Stimulated activated naive CD8-positive, alpha-beta T cell treated with anti-CD3 and anti-CD28 coated beads, Interleukin-15, amount 100 ng/mL, for 72 hours (primary cell): ENCODE measurements at regions not wholly inside any gene's neighbourhood (a gene's known extent, or its start where the extent isn't known, plus 50 kb on each side); places are given as distances from the start of the nearest gene placed in this dataset.
"Not testable (repeated sequence)": the region's sequence is repeated elsewhere in the genome, so short reads cannot be mapped to it uniquely, and the experiment has no call there.

Experiments
- ATAC-seq: fragments of 150-1000 bp; cut with Tn5 transposase; 2 replicates; pipeline ENCODE4 v1.10.0; 2021; ENCODE audit warnings: mild to moderate bottlenecking, moderate library complexity
- DNase-seq, 2 donors: peaks; one replicate each; pipeline ENCODE4 v3.0.0; 2021 to 2022
- H3K27ac Mint-ChIP-seq, 2 donors: one replicate each; pipeline ENCODE4 v1.8.0; 2022; ENCODE audit warnings: mild to moderate bottlenecking in 2 of 2, mixed read lengths in 2 of 2, moderate library complexity in 2 of 2
- H3K27me3 Mint-ChIP-seq: one replicate; pipeline ENCODE4 v1.8.0; 2022; ENCODE audit warnings: mixed read lengths
- H3K4me1 Mint-ChIP-seq: one replicate; pipeline ENCODE4 v1.8.0; 2022; ENCODE audit warnings: mild to moderate bottlenecking, mixed read lengths
- H3K4me3 Mint-ChIP-seq, 2 donors: one replicate each; pipeline ENCODE4 v1.8.0; 2022; ENCODE audit warnings: mild to moderate bottlenecking in 2 of 2, mixed read lengths in 2 of 2, moderate library complexity in 1 of 2
- H3K9me3 Mint-ChIP-seq, 2 donors: one replicate each; pipeline ENCODE4 v1.8.0; 2022; ENCODE audit warnings: mixed read lengths in 2 of 2

DNA sequence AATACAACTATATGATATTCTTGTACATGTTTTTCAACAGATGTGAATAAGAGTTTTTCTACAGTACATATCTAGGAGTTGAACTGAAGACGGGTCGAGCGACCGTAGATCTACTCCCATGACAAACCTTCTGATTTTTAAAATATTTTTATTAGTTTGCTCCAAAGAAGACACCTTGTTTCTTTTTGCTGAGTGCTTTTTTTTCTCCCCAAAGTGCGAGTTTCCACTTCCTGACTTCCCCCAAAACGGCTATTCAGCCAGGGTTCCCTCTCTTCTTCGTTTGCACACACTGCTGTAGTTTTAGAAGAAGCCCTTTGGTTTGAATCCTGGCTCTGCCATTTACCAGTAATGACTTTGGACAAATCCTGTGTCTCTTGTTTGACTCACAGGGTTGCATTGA is 241.7 kb upstream of the MAF start:
- Mint-ChIP-seq H3K4me3 (no peak overlapping the region), H3K27me3 (peaks cover 21% of the 10 kb centered on the region), H3K4me1 (peaks cover 25% of the 10 kb centered on the region), H3K9me3 (peaks cover 0 to 10% of the 10 kb centered on the region in 2 donors), H3K27ac (no peak overlapping the region)
- no peak for ATAC-seq
- no peak for DNase-seq

- ATAC-seq (no peak), DNase-seq (no peak)
- no peak overlapping the region for H3K4me3 Mint-ChIP-seq
- peaks cover 11% of the 10 kb centered on the region for H3K4me1 Mint-ChIP-seq
- no peak overlapping the region for H3K27ac Mint-ChIP-seq
- peaks cover 0 to 10% of the 10 kb centered on the region in 2 donors for H3K9me3 Mint-ChIP-seq
- H3K27me3 Mint-ChIP-seq: peaks cover 16% of the 10 kb centered on the region
Measured at GRCh38 chr16:79839466-79840341, 239.2 kb upstream of the MAF start.

DNA sequence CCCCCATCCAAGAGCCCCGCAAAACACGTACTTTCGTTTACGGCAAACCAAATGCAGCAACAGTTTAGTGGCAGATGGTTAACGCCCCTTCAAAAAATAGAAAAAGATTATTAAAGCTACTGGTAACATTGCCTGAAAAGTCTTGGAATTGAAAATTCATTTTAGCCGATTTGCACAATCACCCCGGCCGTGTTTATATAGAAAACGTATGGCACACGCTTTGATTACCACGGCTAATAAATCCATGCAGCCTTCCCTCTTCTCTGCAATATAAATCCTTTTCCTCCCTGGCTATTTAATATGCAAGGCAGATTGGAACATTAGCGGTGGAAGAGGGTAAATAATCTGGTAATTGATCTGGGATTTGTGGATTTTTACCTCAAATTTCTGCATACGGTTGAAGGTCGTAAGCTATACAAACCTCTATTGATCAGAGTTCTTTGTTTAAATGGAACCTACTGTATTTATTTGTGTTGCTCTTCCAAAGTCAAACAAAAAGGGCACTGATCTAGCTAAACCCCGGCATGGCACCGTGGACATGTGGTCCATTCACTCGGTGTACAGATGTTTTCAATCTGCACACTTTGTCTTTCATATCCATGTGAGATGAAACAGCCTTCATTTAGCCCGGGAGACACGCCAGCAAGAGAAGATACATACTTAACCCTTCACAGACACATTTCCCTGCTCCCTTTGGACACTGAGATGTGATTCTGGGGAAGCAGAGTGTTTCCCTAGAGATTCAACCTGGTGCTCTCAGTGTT is 238.1 kb upstream of the MAF start:
- peaks cover 13% of the 10 kb centered on the region for H3K27me3 Mint-ChIP-seq
- no peak overlapping the region for H3K4me3 Mint-ChIP-seq
- DNase-seq: no peak
- peaks cover 0 to 10% of the 10 kb centered on the region in 2 donors for H3K9me3 Mint-ChIP-seq
- H3K27ac Mint-ChIP-seq: no peak overlapping the region
- peaks cover 3% of the 10 kb centered on the region for H3K4me1 Mint-ChIP-seq
- no peak for ATAC-seq

GRCh38 chr16:79836144-79836543 is 235.6 kb upstream of the MAF start:
- Mint-ChIP-seq H3K4me3 (no peak overlapping the region), H3K9me3 (no peaks in the 10 kb centered on the region), H3K27ac (peak overlapping the region in 1 of 2 donors; percentile 5), H3K27me3 (peaks cover 2% of the 10 kb centered on the region), H3K4me1 (no peaks in the 10 kb centered on the region)
- DNase-seq: no peak
- ATAC-seq: no peak

- no peak for DNase-seq
- no peak overlapping the region for H3K27ac Mint-ChIP-seq
- no peaks in the 10 kb centered on the region for H3K9me3 Mint-ChIP-seq
- ATAC-seq: no peak
- no peak overlapping the region for H3K4me3 Mint-ChIP-seq
- H3K4me1 Mint-ChIP-seq: no peaks in the 10 kb centered on the region
- H3K27me3 Mint-ChIP-seq: no peaks in the 10 kb centered on the region
Measured at GRCh38 chr16:79835194-79835593, 234.7 kb upstream of the MAF start.

DNA sequence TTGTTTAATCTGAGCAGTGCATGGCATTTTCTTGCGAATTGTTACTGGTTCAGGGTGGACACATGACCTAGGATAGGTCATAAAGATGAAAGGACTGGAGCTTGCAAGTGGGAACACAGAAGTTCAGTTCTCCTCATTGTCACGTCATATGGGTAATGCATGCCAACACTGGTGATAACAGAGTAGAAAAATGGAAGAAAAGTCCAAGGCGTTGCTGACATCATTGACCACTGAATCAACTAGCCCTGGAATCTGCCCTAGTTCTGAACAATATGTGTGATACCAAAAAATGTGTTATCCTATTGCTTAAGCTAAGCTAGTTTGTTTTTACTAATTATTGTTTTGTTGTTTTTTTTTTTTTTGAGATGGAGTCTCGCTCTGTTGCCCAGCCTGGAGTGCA is 234.2 kb upstream of the MAF start:
- Mint-ChIP-seq H3K4me3 (no peak overlapping the region), H3K27ac (no peak overlapping the region), H3K9me3 (no peaks in the 10 kb centered on the region), H3K4me1 (no peaks in the 10 kb centered on the region), H3K27me3 (no peaks in the 10 kb centered on the region)
- no peak for ATAC-seq
- DNase-seq: no peak

GRCh38 chr16:79834003-79834402 is 233.5 kb upstream of the MAF start:
- H3K27me3 Mint-ChIP-seq: not testable (repeated sequence)

GRCh38 chr16:79833559-79833958 is 233.0 kb upstream of the MAF start:
- Mint-ChIP-seq H3K9me3 (no peaks in the 10 kb centered on the region), H3K27ac (no peak overlapping the region), H3K4me1 (no peaks in the 10 kb centered on the region), H3K4me3 (no peak overlapping the region), H3K27me3 (no peaks in the 10 kb centered on the region)
- ATAC-seq (no peak), DNase-seq (no peak)

More at GRCh38 chr16:79834003-79834402, 233.5 kb upstream of the MAF start:
- not testable (repeated sequence) for DNase-seq, H3K4me3 Mint-ChIP-seq, ATAC-seq, H3K4me1 Mint-ChIP-seq, H3K9me3 Mint-ChIP-seq, H3K27ac Mint-ChIP-seq

DNA sequence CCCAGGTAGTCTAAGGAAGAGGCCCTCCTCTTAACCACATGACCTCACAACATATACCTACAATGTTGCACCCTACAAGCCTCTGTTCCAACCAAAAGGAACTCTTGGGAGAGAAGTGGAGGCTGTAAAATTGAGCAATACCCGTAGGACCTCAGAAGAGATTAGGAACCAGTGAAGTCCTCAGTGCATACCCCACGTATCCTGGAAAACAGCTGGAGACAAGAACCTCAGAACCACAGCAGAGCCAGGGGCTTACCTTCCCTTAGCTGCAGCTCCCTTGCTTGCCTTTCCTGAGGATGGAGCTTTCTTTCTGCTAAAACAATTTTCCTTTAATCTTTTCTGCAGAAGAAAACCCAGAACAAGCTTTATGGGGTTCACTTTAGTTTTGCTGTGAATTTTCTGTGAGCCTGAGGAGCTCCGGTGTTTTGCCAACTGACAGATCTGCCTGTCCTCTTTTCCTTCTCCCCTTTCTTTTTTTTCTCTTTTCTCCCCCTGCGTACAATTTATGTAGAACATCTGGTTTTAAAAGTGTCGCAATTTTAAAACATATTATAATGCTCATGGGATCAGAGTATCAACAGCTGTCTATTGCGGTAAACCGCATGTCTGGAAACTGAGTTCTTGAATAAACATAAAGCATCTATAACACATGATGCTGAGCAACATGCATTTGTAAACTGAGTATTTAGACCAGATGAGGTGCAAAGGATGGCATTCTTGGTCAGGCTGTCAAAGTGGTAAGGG is 226.4 kb upstream of the MAF start:
- ATAC-seq (no peak), DNase-seq (no peak)
- no peaks in the 10 kb centered on the region for H3K27me3 Mint-ChIP-seq
- H3K4me1 Mint-ChIP-seq: no peaks in the 10 kb centered on the region
- H3K4me3 Mint-ChIP-seq: no peak overlapping the region
- no peak overlapping the region for H3K27ac Mint-ChIP-seq
- H3K9me3 Mint-ChIP-seq: no peaks in the 10 kb centered on the region

DNA sequence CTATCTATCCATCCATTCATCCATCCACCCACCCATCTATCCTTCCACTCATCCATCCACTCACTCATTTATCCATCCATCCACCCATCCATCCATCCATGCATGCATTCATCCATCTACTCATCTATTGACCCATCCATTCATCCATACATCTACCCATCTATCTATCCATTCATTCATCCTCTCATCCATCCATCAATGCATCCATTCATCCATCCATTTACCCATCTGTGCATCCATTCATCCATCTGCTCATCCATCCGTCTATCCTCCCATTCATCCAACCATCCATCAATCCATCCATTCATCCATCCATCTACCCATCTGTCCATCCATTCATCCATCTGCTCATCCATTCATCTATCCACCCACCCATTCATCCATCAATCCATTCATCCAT is 224.5 kb upstream of the MAF start:
- DNase-seq: no peak
- H3K27ac Mint-ChIP-seq: no peak overlapping the region
- no peaks in the 10 kb centered on the region for H3K9me3 Mint-ChIP-seq
- no peak overlapping the region for H3K4me3 Mint-ChIP-seq
- no peak for ATAC-seq
- H3K27me3 Mint-ChIP-seq: no peaks in the 10 kb centered on the region
- no peaks in the 10 kb centered on the region for H3K4me1 Mint-ChIP-seq

GRCh38 chr16:79823639-79824038 is 223.1 kb upstream of the MAF start:
- no peak overlapping the region for H3K4me3 Mint-ChIP-seq
- H3K27me3 Mint-ChIP-seq: no peaks in the 10 kb centered on the region
- ATAC-seq: no peak
- no peaks in the 10 kb centered on the region for H3K4me1 Mint-ChIP-seq
- no peak for DNase-seq
- H3K27ac Mint-ChIP-seq: no peak overlapping the region
- no peaks in the 10 kb centered on the region for H3K9me3 Mint-ChIP-seq

DNA sequence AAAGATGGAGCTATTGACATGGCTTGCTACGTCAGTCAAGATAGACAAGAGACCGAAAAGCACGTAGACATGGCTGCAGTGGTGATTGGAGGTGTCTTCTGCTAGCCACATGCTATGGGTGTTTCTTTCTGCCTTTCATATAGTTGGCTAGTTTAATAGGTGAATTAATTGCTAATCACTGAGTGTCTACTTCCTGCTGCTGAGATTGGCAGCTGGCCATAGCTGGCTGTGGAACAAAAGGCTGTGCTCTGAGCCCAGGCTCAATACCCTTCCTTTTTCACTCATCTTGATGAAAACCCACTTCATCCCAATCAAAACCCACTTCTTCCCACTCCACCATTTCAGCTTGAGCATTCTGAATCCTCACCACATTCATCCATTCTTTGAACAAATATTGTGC is 221.4 kb upstream of the MAF start:
- no peaks in the 10 kb centered on the region for H3K4me1 Mint-ChIP-seq
- ATAC-seq (no peak), DNase-seq (no peak)
- no peaks in the 10 kb centered on the region for H3K9me3 Mint-ChIP-seq
- no peak overlapping the region for H3K27ac Mint-ChIP-seq
- H3K27me3 Mint-ChIP-seq: no peaks in the 10 kb centered on the region
- H3K4me3 Mint-ChIP-seq: no peak overlapping the region

DNA sequence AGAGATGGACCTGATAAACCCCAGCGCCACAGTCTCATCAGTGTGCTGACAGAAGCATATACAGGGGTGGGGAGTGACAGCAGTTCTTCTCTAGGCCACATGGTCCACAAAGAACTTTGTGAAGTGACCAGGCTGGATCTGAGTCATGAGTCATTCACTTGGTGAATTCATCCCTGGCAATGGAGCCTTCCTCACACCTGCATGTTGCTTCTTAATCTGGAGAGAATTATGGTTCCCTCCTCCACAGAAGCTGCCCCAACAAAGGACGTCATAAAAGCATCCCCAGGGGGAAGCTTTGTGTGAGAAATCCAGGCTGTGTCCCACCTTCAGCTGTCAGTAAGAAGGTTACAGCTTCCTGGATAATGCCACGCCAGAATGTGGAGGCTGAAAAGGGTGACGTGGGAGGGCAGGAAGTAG is 215.6 kb upstream of the MAF start:
- Mint-ChIP-seq H3K4me1 (no peaks in the 10 kb centered on the region), H3K4me3 (no peak overlapping the region), H3K9me3 (no peaks in the 10 kb centered on the region), H3K27me3 (no peaks in the 10 kb centered on the region), H3K27ac (peak overlapping the region in 1 of 2 donors; percentile 42)
- ATAC-seq (no peak), DNase-seq (no peak)

- Mint-ChIP-seq H3K27ac (no peak overlapping the region), H3K27me3 (no peaks in the 10 kb centered on the region), H3K4me3 (no peak overlapping the region), H3K9me3 (no peaks in the 10 kb centered on the region), H3K4me1 (no peaks in the 10 kb centered on the region)
- no peak for ATAC-seq
- DNase-seq: no peak
Measured at GRCh38 chr16:79815049-79815448, 214.5 kb upstream of the MAF start.

DNA sequence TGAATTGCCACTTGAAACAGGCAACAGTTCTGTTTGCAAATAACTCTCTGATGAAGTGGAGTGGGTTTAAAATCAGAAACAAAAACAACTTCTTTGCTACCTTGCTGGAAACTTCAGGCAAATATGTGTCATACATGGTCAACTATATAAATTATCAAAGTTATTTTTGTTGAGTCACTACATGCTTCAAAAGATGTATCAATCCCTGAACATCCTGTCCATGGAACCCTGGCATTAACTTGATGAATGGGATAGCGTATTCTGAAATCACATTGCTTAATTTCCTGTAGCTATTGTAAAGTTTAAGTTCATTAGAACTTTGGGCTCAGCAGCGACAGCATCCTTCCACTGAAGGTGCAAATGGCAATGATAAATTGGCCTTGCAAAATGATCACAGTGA is 213.6 kb upstream of the MAF start:
- peaks cover 0 to 3% of the 10 kb centered on the region in 2 donors for H3K9me3 Mint-ChIP-seq
- DNase-seq: no peak
- no peak overlapping the region for H3K4me3 Mint-ChIP-seq
- no peak for ATAC-seq
- H3K27ac Mint-ChIP-seq: no peak overlapping the region
- H3K4me1 Mint-ChIP-seq: no peaks in the 10 kb centered on the region
- peaks cover 5% of the 10 kb centered on the region for H3K27me3 Mint-ChIP-seq

DNA sequence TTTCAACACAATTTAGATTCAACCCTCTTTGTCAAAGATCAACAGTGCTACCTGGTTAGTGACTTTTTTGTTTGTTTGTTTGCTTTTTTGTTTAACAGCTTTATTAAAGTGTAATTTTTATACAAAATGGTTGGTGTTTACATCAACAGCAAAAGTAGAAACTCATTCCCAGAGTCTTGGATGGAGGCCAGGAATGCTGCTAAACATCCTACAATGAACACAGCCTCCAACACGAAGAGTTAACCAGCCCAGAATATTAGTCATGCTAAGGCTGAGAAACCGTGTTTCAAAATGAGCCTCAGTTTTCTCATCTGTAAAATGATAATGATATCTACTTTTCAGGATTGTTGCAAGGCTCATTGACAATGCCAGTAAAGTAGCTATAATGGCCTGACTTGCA is 211.0 kb upstream of the MAF start:
- DNase-seq (no peak), ATAC-seq (no peak)
- H3K27ac Mint-ChIP-seq: no peak overlapping the region
- no peaks in the 10 kb centered on the region for H3K4me1 Mint-ChIP-seq
- H3K27me3 Mint-ChIP-seq: peaks cover 8% of the 10 kb centered on the region
- H3K4me3 Mint-ChIP-seq: no peak overlapping the region
- H3K9me3 Mint-ChIP-seq: peaks cover 0 to 8% of the 10 kb centered on the region in 2 donors
